ENCODE measurements at regions not wholly inside any gene's neighbourhood (a gene's known extent, or its start where the extent isn't known, plus 50 kb on each side); places are given as distances from the start of the nearest gene placed in this dataset.

DNA sequence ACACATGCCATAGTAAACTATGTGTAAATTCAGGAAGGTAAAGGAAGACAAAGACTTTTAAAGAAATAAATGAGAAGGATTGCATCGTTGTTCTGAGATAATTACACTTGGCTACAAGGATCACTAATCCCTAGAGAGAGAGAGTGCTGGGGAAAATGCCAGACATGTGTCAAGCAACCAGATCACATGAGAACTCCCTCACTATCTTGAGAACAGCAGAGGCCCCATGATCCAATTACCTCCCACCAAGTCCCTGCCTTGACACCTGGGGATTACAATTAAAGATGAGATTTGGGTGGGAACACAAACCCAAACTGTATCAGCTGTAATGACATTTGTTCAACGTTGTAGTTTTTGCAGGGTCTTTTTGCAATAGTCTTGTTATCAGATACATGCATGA lies 1600.9 kb upstream of the MIR17HG start (continued):
- TF ChIP-seq REST (IDR thresholded peaks at IDR 0.05; ENCODE audit: low read depth) (no peak), CBX3 (IDR thresholded peaks at IDR 0.05; ENCODE audit: low read depth) (no peak), POLR2AphosphoS5 (IDR thresholded peaks at IDR 0.05; ENCODE audit: low read depth, low read length) (no peak)

DNA sequence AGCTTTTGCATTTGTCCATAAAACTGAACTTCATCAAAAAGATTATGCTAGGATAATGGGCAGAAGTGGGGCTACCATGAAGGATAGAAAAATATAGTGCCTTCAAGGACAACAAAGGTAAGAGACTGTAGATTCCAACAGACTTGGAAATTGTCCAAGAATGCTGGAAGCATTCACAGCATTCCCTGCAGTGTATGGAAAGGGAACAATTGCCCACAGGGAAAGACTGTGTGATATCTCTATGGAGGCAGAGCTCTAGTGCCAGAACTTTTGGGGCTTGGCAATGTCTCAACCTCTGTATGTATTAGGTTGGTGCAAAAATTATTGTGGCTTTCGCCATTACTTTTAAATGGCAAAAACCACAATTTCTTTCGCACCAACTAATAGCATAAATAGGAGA lies 1598.8 kb upstream of the MIR17HG start:
- no TSS peak for BruUV-seq (replicated peaks)
- H3K36me3 ChIP-seq (ENCODE audit: control insufficient read depth in 1 of 2, insufficient read depth in 2 of 2, low read length in 2 of 2): no peaks in the 10 kb centered on the region
- no peaks in the 10 kb centered on the region for H4K20me1 ChIP-seq (ENCODE audit: insufficient read depth)
- RAD21 ChIA-PET (ENCODE audit: low non-redundant PET in 1 of 2, low total read pairs in 2 of 2, uncharacterized antibody in 2 of 2, unreplicated experiment in 2 of 2): no interaction called here
- POLR2A ChIA-PET: no interaction called here
- no peak overlapping the region for H3K9ac ChIP-seq (ENCODE audit: low read length)
- H3K9me2 ChIP-seq (ENCODE audit: insufficient read depth): no peaks in the 10 kb centered on the region
- CTCF ChIA-PET: no interaction called here
- TF ChIP-seq POLR2A (IDR thresholded peaks at IDR 0.05; ENCODE audit: borderline replicate concordance, extremely low read depth, insufficient read depth, insufficient read length) (no peak), EGR1 (IDR thresholded peaks at IDR 0.05; ENCODE audit: low read depth) (no peak)
- H3K27me3 ChIP-seq (ENCODE audit: insufficient read depth, low read length): no peaks in the 10 kb centered on the region
- DNase-seq (ENCODE audit: low read depth, low spot score) (no peak), ATAC-seq (no peak)
- H3K27ac ChIP-seq (ENCODE audit: low read depth, low read length): no peak overlapping the region
- no peaks in the 10 kb centered on the region for H3K9me3 ChIP-seq (ENCODE audit: control insufficient read depth in 1 of 2, insufficient read depth in 1 of 2, low read depth in 1 of 2, low read length in 2 of 2)
- H2AFZ ChIP-seq (ENCODE audit: low read depth, low read length, poor library complexity, severe bottlenecking): no peak overlapping the region
- H3K79me2 ChIP-seq (ENCODE audit: insufficient read depth, low read length): no peaks in the 10 kb centered on the region
- intact Hi-C loops (cut with micrococcal nuclease): no loop called here
- no peak overlapping the region for H3K4me2 ChIP-seq (ENCODE audit: low read length)
- no peak overlapping the region for H3K4me3 ChIP-seq (replicated peaks in 1 of 2; ENCODE audit: low read depth in 1 of 2, low read length in 2 of 2)
- H3K4me1 ChIP-seq (ENCODE audit: control insufficient read depth in 1 of 2, insufficient read depth in 2 of 2, low read length in 2 of 2): no peaks in the 10 kb centered on the region

- Histone ChIP-seq H3K4me3 (replicated peaks in 1 of 2; ENCODE audit: low read depth in 1 of 2, low read length in 2 of 2) (no peak overlapping the region), H3K4me2 (ENCODE audit: low read length) (no peak overlapping the region), H4K20me1 (ENCODE audit: insufficient read depth) (no peaks in the 10 kb centered on the region), H2AFZ (ENCODE audit: low read depth, low read length, poor library complexity, severe bottlenecking) (no peak overlapping the region), H3K36me3 (ENCODE audit: control insufficient read depth in 1 of 2, insufficient read depth in 2 of 2, low read length in 2 of 2) (no peaks in the 10 kb centered on the region), H3K9ac (ENCODE audit: low read length) (no peak overlapping the region), H3K9me2 (ENCODE audit: insufficient read depth) (no peaks in the 10 kb centered on the region), H3K27me3 (ENCODE audit: insufficient read depth, low read length) (no peaks in the 10 kb centered on the region), H3K4me1 (ENCODE audit: control insufficient read depth in 1 of 2, insufficient read depth in 2 of 2, low read length in 2 of 2) (no peaks in the 10 kb centered on the region), H3K79me2 (ENCODE audit: insufficient read depth, low read length) (no peaks in the 10 kb centered on the region), H3K27ac (ENCODE audit: low read depth, low read length) (no peak overlapping the region), H3K9me3 (ENCODE audit: control insufficient read depth in 1 of 2, insufficient read depth in 1 of 2, low read depth in 1 of 2, low read length in 2 of 2) (no peaks in the 10 kb centered on the region)
- no TSS peak for BruUV-seq (replicated peaks)
- ATAC-seq (no peak), DNase-seq (ENCODE audit: low read depth, low spot score) (no peak)
- intact Hi-C loops (cut with micrococcal nuclease): no loop called here
- ChIA-PET RAD21 (ENCODE audit: low non-redundant PET in 1 of 2, low total read pairs in 2 of 2, uncharacterized antibody in 2 of 2, unreplicated experiment in 2 of 2) (no interaction called here), CTCF (no interaction called here), POLR2A (no interaction called here)
- TF ChIP-seq YY1 (IDR thresholded peaks at IDR 0.05; ENCODE audit: extremely low read depth, insufficient replicate concordance, low read depth, low read length) (no peak), CBX3 (IDR thresholded peaks at IDR 0.05; ENCODE audit: low read depth) (no peak), FOSL1 (IDR thresholded peaks at IDR 0.05; ENCODE audit: low read depth) (no peak), SIN3A (IDR thresholded peaks at IDR 0.05; ENCODE audit: low read depth) (no peak)
- TF ChIP-seq, protein P1, sequence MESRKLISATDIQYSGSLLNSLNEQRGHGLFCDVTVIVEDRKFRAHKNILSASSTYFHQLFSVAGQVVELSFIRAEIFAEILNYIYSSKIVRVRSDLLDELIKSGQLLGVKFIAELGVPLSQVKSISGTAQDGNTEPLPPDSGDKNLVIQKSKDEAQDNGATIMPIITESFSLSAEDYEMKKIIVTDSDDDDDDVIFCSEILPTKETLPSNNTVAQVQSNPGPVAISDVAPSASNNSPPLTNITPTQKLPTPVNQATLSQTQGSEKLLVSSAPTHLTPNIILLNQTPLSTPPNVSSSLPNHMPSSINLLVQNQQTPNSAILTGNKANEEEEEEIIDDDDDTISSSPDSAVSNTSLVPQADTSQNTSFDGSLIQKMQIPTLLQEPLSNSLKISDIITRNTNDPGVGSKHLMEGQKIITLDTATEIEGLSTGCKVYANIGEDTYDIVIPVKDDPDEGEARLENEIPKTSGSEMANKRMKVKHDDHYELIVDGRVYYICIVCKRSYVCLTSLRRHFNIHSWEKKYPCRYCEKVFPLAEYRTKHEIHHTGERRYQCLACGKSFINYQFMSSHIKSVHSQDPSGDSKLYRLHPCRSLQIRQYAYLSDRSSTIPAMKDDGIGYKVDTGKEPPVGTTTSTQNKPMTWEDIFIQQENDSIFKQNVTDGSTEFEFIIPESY (IDR thresholded peaks at IDR 0.05; ENCODE audit: extremely low read depth, insufficient replicate concordance, low read length): no peak
- TF ChIP-seq, protein P2, sequence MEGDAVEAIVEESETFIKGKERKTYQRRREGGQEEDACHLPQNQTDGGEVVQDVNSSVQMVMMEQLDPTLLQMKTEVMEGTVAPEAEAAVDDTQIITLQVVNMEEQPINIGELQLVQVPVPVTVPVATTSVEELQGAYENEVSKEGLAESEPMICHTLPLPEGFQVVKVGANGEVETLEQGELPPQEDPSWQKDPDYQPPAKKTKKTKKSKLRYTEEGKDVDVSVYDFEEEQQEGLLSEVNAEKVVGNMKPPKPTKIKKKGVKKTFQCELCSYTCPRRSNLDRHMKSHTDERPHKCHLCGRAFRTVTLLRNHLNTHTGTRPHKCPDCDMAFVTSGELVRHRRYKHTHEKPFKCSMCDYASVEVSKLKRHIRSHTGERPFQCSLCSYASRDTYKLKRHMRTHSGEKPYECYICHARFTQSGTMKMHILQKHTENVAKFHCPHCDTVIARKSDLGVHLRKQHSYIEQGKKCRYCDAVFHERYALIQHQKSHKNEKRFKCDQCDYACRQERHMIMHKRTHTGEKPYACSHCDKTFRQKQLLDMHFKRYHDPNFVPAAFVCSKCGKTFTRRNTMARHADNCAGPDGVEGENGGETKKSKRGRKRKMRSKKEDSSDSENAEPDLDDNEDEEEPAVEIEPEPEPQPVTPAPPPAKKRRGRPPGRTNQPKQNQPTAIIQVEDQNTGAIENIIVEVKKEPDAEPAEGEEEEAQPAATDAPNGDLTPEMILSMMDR (IDR thresholded peaks at IDR 0.05 in 2 of 3, conservative IDR thresholded peaks at IDR 0.05 in 1 of 3; ENCODE audit: borderline replicate concordance in 1 of 3, insufficient read depth in 1 of 3, low read depth in 2 of 3, low read length in 2 of 3): no peak
These were observed 1597.6 kb upstream of the MIR17HG start for GRCh38 chr13:89749888-89750287.

Measured in HCT116 (cell line).